CD4-positive, alpha-beta T cell treated with Interleukin-21 for 1 hour (primary cell): ENCODE measurements at regions not wholly inside any gene's neighbourhood (a gene's known extent, or its start where the extent isn't known, plus 50 kb on each side); places are given as distances from the start of the nearest gene placed in this dataset.
"Not testable (repeated sequence)": the region's sequence is repeated elsewhere in the genome, so short reads cannot be mapped to it uniquely, and the experiment has no call there.

ENCODE experiments used
- DNase-seq: peaks from one replicate; pipeline ENCODE4 v3.0.0-alpha.2; 2020

- no peak for DNase-seq
Observed at GRCh38 chr20:5492937-5493336, 117.9 kb downstream of the GPCPD1 start.

DNA sequence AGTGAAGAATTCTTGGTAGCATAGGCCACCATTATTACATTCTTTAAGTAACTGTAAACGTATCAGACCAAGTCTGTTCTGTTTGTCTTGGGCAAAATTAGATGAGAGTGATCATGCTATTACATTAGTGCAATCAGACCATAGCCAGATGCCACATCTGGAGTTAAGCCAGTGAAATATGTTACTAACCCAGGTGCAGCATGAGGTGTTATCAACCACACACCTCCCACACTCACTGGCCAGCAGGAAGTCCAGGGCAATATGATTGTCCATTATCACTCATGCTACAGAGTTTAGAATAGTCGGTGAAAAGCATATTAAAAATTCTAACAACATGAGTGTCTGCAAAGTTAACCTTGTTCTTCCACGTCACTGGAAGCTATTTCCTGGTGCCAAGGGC is 119.4 kb downstream of the GPCPD1 start:
- DNase-seq = no peak

- DNase-seq = no peak
Observed at GRCh38 chr20:5489601-5490000, 121.2 kb downstream of the GPCPD1 start.

- no peak for DNase-seq
Observed at GRCh38 chr20:5488823-5489222, 122.0 kb downstream of the GPCPD1 start.

GRCh38 chr20:5486377-5487054 is 124.3 kb downstream of the GPCPD1 start:
- no peak for DNase-seq

DNA sequence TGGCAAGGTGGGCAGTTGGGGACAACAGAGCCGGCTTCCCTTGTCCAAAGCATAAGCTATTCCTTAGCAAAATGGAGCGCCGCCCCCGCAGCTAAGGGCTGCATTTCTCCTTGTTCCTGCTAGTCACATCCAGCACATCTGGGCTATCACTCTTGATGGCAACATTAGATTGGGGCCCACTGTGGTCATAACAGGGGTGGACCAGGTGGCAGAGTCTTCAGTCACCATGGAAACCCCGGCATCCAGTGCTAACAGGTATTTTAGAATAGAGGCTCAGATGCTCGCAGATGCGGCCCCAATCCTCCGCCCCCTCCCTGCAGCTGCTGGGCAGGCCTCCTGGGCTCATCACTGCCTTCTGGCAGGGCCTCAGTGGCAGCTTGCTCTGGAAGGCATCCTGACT is 125.9 kb downstream of the GPCPD1 start:
- no peak for DNase-seq

- DNase-seq = no peak
Observed at GRCh38 chr20:5484346-5484745, 126.5 kb downstream of the GPCPD1 start.

DNA sequence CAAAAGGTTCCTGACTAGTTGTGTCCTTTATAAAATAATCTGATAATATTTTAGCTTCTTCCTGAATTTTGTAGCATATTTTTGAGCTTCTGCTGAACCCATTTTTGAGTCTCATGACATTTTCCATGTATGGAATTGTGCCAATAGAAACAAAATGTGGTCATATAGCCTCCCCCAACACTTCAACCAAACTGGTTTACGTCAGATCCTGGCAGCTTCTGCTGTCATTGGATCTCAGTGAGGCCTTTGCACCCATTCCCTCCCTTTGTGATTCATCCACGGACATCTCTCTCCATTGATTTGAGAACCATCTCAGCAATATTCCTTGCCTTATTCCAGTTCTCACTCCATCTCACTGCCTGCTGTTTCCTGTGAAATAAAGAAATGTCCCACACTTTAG is 128.0 kb downstream of the GPCPD1 start:
- no peak for DNase-seq

GRCh38 chr20:5481872-5482271 is 128.9 kb downstream of the GPCPD1 start:
- DNase-seq = no peak

- DNase-seq = no peak
Observed at GRCh38 chr20:5480824-5481600, 129.8 kb downstream of the GPCPD1 start.

GRCh38 chr20:5474646-5475550 is 135.9 kb downstream of the GPCPD1 start:
- no peak for DNase-seq

- not testable (repeated sequence) for DNase-seq
Observed at GRCh38 chr20:5471866-5472265, 138.9 kb downstream of the GPCPD1 start.

DNA sequence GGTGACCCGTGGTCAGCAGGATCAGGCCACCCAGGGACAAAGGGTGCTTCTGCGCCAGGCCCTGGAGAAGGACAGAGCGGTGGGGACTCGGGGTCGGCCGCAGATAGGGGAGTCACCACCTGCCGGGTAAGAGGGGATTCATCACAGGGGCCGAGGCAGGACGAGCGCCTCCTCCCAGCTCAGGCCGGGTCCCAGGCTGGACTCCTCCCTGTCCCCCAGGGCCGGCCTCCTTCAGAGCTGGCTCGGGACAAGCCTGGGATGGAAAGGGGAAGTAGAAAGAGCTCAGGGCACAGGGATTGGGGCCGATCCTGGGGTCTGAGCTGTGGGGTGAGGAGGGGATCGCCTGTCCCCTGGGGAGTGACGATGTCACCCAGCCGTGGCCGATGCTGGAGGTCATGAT is 139.4 kb downstream of the GPCPD1 start:
- DNase-seq = no peak

DNA sequence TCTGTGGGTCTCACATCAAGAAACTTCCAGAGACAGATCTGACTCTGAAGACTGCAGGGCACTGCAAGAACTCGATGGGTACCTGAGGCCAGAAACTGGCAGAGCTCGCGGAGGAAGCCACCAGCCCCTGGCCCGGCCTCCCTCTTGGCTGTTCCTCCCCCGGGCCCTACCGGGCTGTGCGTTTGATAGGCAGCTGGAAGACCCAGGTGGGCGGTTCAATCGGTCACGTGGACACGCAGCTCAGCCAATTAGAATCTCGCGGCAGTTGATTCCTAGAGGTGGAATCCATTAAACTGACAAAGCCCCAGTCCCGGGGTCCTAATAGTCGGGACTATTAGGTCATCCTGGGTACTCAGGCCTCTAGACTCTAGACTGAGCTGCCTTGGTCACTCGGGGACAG is 139.9 kb downstream of the GPCPD1 start:
- no peak for DNase-seq

DNA sequence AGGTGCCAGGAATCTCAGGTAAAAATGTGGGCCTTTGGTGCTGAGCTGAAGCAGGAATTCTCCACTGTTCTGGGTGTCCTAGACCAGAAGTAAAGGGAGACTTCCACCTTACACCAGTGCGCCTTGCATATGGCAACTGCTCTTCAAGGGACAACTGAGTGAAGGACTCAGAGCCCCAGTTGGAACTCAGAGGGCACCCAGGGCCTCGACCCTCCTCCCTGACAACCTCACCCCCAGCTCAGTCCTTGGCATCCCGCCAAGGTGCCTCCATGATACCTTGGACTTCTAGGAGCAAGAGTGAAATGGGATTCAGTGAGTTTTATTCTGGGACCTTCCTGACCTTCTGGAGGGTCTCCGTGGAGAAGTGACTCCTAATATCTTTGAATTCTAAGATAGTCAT is 140.3 kb downstream of the GPCPD1 start:
- no peak for DNase-seq

- no peak for DNase-seq
Observed at GRCh38 chr20:5469111-5469510, 141.7 kb downstream of the GPCPD1 start.

GRCh38 chr20:5467086-5467485 is 143.7 kb downstream of the GPCPD1 start:
- DNase-seq = no peak

- DNase-seq = no peak
Observed at GRCh38 chr20:5465604-5465927, 145.2 kb downstream of the GPCPD1 start.

DNA sequence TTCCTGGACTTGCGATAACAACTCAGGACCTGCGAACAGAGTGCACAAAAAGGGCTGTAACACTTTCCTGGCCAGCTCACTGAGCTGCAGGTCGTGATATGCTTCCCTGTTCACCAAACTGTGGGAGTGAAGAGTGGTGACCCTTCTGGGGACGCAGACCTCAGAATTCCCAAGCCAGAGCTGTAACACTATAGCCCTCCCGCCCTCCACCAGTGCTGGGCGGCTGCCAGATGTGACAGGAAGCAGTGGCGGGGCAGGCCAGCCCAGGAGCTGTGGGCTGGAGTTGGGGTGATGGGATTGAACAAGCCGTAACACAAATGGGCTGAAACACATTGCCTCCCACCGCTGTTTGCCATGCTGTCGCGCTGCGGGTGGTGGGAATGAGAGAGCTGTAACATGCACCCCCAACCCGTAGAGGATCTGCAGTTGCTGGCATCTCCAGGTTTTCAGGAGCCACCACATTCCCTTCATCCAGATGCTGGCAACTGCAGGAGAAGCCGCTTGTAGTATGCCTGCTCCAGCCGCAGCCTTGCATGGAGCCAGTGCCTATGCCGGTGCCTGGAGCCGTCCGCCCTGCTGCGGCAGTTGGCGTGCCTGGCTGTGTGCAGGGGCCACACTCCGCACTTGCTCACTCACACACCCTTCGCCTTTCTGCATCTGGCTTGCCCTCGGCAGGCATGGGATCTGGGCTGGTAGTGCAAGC is 145.8 kb downstream of the GPCPD1 start:
- DNase-seq = no peak

GRCh38 chr20:5463007-5463686 is 146.4 kb upstream of the PROKR2 start:
- no peak for DNase-seq

DNA sequence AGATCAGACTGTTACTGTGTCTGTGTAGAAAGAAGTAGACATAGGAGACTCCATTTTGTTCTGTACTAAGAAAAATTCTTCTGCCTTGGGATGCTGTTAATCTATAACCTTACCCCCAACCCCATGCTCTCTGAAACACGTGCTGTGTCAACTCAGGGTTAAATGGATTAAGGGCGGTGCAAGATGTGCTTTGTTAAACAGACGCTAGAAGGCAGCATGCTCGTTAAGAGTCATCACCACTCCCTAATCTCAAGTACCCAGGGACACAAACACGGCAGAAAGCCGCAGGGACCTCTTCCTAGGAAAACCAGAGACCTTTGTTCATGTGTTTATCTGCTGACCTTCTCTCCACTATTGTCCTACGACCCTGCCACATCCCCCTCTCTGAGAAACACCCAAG is 137.0 kb upstream of the PROKR2 start:
- not testable (repeated sequence) for DNase-seq

DNA sequence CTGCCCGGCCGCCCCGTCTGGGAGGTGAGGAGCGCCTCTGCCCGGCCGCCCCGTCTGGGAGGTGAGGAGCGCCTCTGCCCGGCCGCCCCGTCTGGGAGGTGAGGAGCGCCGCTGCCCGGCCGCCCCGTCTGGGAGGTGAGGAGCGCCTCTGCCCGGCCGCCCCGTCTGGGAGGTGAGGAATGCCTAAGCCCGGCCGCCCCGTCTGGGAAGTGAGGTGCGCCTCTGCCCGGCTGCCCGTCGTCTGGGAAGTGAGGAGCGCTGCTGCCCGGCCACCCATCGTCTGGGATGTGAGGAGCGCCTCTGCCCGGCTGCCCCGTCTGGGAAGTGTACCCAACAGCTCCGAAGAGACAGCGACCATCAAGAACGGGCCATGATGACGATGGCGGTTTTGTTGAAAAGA is 136.6 kb upstream of the PROKR2 start:
- not testable (repeated sequence) for DNase-seq
